GM23338 (cell line): ENCODE measurements at regions not wholly inside any gene's neighbourhood (a gene's known extent, or its start where the extent isn't known, plus 50 kb on each side); places are given as distances from the start of the nearest gene placed in this dataset.
A peak's percentile ranks its signal among the peaks of the same experiment; 100 is the strongest.

Source experiments
- ATAC-seq: fragments of 200-7000 bp; cut with Tn5 transposase; 3 replicates; pipeline ENCODE4 v1.9.1; 2020
- DNase-seq: peaks from one replicate; pipeline ENCODE4 v3.0.0-alpha.2; 2015; ENCODE audit warnings: low spot score
- H2AFZ ChIP-seq: fragments of 200-600 bp; sonication (generic); 2 replicates; pipeline ENCODE4 v1.8.0; 2016; ENCODE audit warnings: antibody characterized with exemption, mild to moderate bottlenecking, moderate library complexity
- H3F3A ChIP-seq: fragments of 200-600 bp; sonication (generic); replicated peaks from 2 replicates; pipeline ENCODE4 v1.8.0; 2017; ENCODE audit warnings: antibody characterized with exemption, mixed run types, low read depth
- H3K27ac ChIP-seq: fragments of 200-600 bp; sonication (generic); 2 replicates; pipeline ENCODE4 v1.6.1; 2016; ENCODE audit warnings: low read depth
- H3K27me3 ChIP-seq: fragments of 200-600 bp; sonication (generic); 2 replicates; pipeline ENCODE4 v1.8.0; 2016; ENCODE audit warnings: mild to moderate bottlenecking, mixed run types, moderate library complexity; ENCODE audit not compliant: insufficient read depth
- H3K36me3 ChIP-seq: fragments of 200-600 bp; sonication (generic); 2 replicates; pipeline ENCODE4 v1.8.0; 2016; ENCODE audit warnings: mild to moderate bottlenecking; ENCODE audit not compliant: insufficient read depth
- H3K4me1 ChIP-seq: fragments of 200-600 bp; sonication (generic); 2 replicates; pipeline ENCODE4 v1.8.0; 2016; ENCODE audit warnings: mild to moderate bottlenecking, moderate library complexity; ENCODE audit not compliant: insufficient read depth
- H3K4me2 ChIP-seq: fragments of 200-600 bp; sonication (generic); 2 replicates; pipeline ENCODE4 v1.7.1; 2017; ENCODE audit warnings: mixed run types
- H3K4me3 ChIP-seq: fragments of 200-600 bp; sonication (generic); 2 replicates; pipeline ENCODE4 v1.6.1; 2016; ENCODE audit warnings: mixed run types
- H3K79me2 ChIP-seq: fragments of 200-600 bp; sonication (generic); replicated peaks from 2 replicates; pipeline ENCODE4 v1.8.0; 2017; ENCODE audit warnings: mild to moderate bottlenecking; ENCODE audit not compliant: insufficient read depth
- H3K9me2 ChIP-seq: fragments of 200-600 bp; sonication (generic); 2 replicates; pipeline ENCODE4 v1.8.0; 2017; ENCODE audit not compliant: insufficient read depth
- H4K20me1 ChIP-seq: fragments of 200-600 bp; sonication (generic); replicated peaks from 2 replicates; pipeline ENCODE4 v1.8.0; 2017; ENCODE audit warnings: mild to moderate bottlenecking; ENCODE audit not compliant: insufficient read depth
- H3K27ac Mint-ChIP-seq: 2 replicates; pipeline ENCODE4 v1.8.0; 2020; ENCODE audit warnings: inconsistent platforms, mild to moderate bottlenecking, moderate library complexity, mixed read lengths
- H3K27me3 Mint-ChIP-seq: 3 replicates; pipeline ENCODE4 v1.8.0; 2022; ENCODE audit warnings: low read depth, mild to moderate bottlenecking, moderate library complexity, mixed read lengths, inconsistent platforms; ENCODE audit not compliant: insufficient read depth, poor library complexity
- H3K36me3 Mint-ChIP-seq: 3 replicates; pipeline ENCODE4 v1.8.0; 2021; ENCODE audit warnings: low read depth, mild to moderate bottlenecking, inconsistent platforms, moderate library complexity, mixed read lengths
- H3K4me1 Mint-ChIP-seq: 3 replicates; pipeline ENCODE4 v1.8.0; 2020; ENCODE audit warnings: mild to moderate bottlenecking, inconsistent platforms, mixed read lengths
- H3K4me3 Mint-ChIP-seq: 3 replicates; pipeline ENCODE4 v1.8.0; 2021; ENCODE audit warnings: moderate library complexity, mild to moderate bottlenecking, inconsistent platforms, mixed read lengths
- H3K9me3 Mint-ChIP-seq: 3 replicates; pipeline ENCODE4 v1.8.0; 2020; ENCODE audit warnings: moderate library complexity, mild to moderate bottlenecking, inconsistent platforms, mixed read lengths
- CREB1 ChIP-seq: fragments of 250-450 bp; sonication (Bioruptor Pico); IDR thresholded peaks from 2 replicates; pipeline ENCODE4 v1.5.0; 2020; ENCODE audit warnings: low read depth, mild to moderate bottlenecking, moderate library complexity
- ETS1 ChIP-seq: IDR thresholded peaks from 2 replicates; pipeline ENCODE4 v1.6.1; 2016; ENCODE audit warnings: antibody characterized with exemption
- EZH2 ChIP-seq: fragments of 200-600 bp; sonication (generic); IDR thresholded peaks from one replicate; pipeline ENCODE4 v1.8.0; 2017; ENCODE audit warnings: antibody characterized with exemption, mild to moderate bottlenecking, low read depth; ENCODE audit not compliant: unreplicated experiment
- JUNB ChIP-seq: IDR thresholded peaks from one replicate; pipeline ENCODE4 v1.6.1; 2016; ENCODE audit warnings: antibody characterized with exemption; ENCODE audit not compliant: unreplicated experiment
- NANOG ChIP-seq: IDR thresholded peaks from 2 replicates; pipeline ENCODE4 v1.6.1; 2016; ENCODE audit warnings: antibody characterized with exemption, borderline replicate concordance
- POLR2AphosphoS5 ChIP-seq: IDR thresholded peaks from 2 replicates; pipeline ENCODE4 v1.6.1; 2016; ENCODE audit warnings: antibody characterized with exemption, low read depth
- REST ChIP-seq: IDR thresholded peaks from one replicate; pipeline ENCODE4 v1.6.1; 2018; ENCODE audit warnings: antibody characterized with exemption; ENCODE audit not compliant: unreplicated experiment
- ZNF114 ChIP-seq: fragments of 250-450 bp; sonication (Bioruptor Pico); IDR thresholded peaks from 2 replicates; pipeline ENCODE4 v1.5.0; 2020; ENCODE audit warnings: mild to moderate bottlenecking, moderate library complexity
- ZNF462 ChIP-seq: fragments of 250-450 bp; sonication (Bioruptor Pico); IDR thresholded peaks from 2 replicates; pipeline ENCODE4 v1.5.0; 2020; ENCODE audit warnings: mild to moderate bottlenecking, moderate library complexity

GRCh38 chr2:198213253-198213652 lies 408.9 kb downstream of the PLCL1 start:
- no peak overlapping the region for H3K27ac Mint-ChIP-seq
- H4K20me1 ChIP-seq, result no peaks in the 10 kb centered on the region
- no peak overlapping the region for H3K4me3 Mint-ChIP-seq
- peak overlapping the region; percentile 80; the same call in 1 of the 2 replicates for H2AFZ ChIP-seq
- no peaks in the 10 kb centered on the region for H3F3A ChIP-seq
- no peaks in the 10 kb centered on the region for H3K27me3 ChIP-seq
- no peaks in the 10 kb centered on the region for H3K9me2 ChIP-seq
- ATAC-seq (peak; percentile 32; the same call in 1 of the 3 replicates), DNase-seq (no peak)
- no peaks in the 10 kb centered on the region for H3K36me3 ChIP-seq
- H3K36me3 Mint-ChIP-seq, result no peaks in the 10 kb centered on the region
- no peak overlapping the region for H3K4me3 ChIP-seq
- H3K4me1 Mint-ChIP-seq, result no peaks in the 10 kb centered on the region
- TF ChIP-seq NANOG (no peak), JUNB (no peak), EZH2 (no peak), ZNF114 (no peak), ETS1 (no peak), REST (no peak), CREB1 (CRISPR knock-in tag) (no peak)
- no peak overlapping the region for H3K27ac ChIP-seq
- H3K79me2 ChIP-seq, result no peaks in the 10 kb centered on the region
- H3K4me1 ChIP-seq, result no peaks in the 10 kb centered on the region
- H3K9me3 Mint-ChIP-seq, result no peaks in the 10 kb centered on the region
- no peaks in the 10 kb centered on the region for H3K27me3 Mint-ChIP-seq
- no peak overlapping the region for H3K4me2 ChIP-seq

- no peak for DNase-seq
- no peaks in the 10 kb centered on the region for H3K27me3 ChIP-seq
- H3K79me2 ChIP-seq, result no peaks in the 10 kb centered on the region
- no peak overlapping the region for H3K4me2 ChIP-seq
- Mint-ChIP-seq H3K4me3 (no peak overlapping the region), H3K4me1 (no peaks in the 10 kb centered on the region), H3K36me3 (no peaks in the 10 kb centered on the region), H3K9me3 (no peaks in the 10 kb centered on the region), H3K27ac (no peak overlapping the region), H3K27me3 (no peaks in the 10 kb centered on the region)
- H3K9me2 ChIP-seq, result no peaks in the 10 kb centered on the region
- H3K4me3 ChIP-seq, result no peak overlapping the region
- ATAC-seq, result no peak
- TF ChIP-seq CREB1 (CRISPR knock-in tag) (no peak), ZNF462 (CRISPR knock-in tag) (no peak), EZH2 (no peak), NANOG (no peak), POLR2AphosphoS5 (no peak)
- H3K27ac ChIP-seq, result no peak overlapping the region
- no peaks in the 10 kb centered on the region for H3K36me3 ChIP-seq
- H3K4me1 ChIP-seq, result no peaks in the 10 kb centered on the region
- no peaks in the 10 kb centered on the region for H3F3A ChIP-seq
- no peaks in the 10 kb centered on the region for H4K20me1 ChIP-seq
- no peak overlapping the region for H2AFZ ChIP-seq
Measured at GRCh38 chr2:198211706-198212105, 407.3 kb downstream of the PLCL1 start.
